Ovary (tissue), 3 donors: ENCODE measurements at regions not wholly inside any gene's neighbourhood (a gene's known extent, or its start where the extent isn't known, plus 50 kb on each side); places are given as distances from the start of the nearest gene placed in this dataset.

Experiments
- EP300 ChIP-seq: sonication (generic); formaldehyde crosslinking; IDR thresholded peaks from one replicate; pipeline ENCODE4 v1.6.1; 2017; ENCODE audit warnings: antibody characterized with exemption
- POLR2A ChIP-seq: fragments of 450-650 bp; IDR thresholded peaks from one replicate; pipeline ENCODE4 v1.6.1; 2017; ENCODE audit warnings: antibody characterized with exemption, mild to moderate bottlenecking, moderate library complexity
- TF ChIP-seq, protein P1 (sequence below), 3 donors: fragments of 450-650 bp in 2 of 3; fragments of 200-600 bp in 1 of 3; IDR thresholded peaks; one replicate each; pipeline versions ENCODE4 v1.5.1 to v1.8.0; 2016 to 2022; ENCODE audit warnings: antibody characterized with exemption in 3 of 3, mild to moderate bottlenecking in 1 of 3
- donor health status: DM: no; HTN: no; CAD: no.

DNA sequence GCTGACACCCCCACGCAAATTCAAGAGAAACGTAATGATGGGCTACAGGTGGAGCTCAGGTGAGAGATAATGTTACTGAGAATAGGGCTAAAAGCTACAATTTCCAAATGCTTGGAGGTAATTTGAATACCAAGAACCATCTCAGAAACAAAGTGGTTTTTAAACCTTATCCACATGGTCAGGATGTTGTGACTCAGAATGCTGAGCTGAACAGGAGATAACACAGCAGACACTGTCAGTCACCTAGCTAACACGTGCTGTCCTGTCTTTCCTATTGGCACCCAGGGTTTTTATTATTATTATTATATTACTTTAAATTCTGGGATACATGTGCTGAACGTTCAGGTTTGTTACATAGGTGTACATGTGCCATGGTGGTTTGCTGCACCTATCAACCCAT is 233.0 kb upstream of the MAF start:
- TF ChIP-seq, protein P1, sequence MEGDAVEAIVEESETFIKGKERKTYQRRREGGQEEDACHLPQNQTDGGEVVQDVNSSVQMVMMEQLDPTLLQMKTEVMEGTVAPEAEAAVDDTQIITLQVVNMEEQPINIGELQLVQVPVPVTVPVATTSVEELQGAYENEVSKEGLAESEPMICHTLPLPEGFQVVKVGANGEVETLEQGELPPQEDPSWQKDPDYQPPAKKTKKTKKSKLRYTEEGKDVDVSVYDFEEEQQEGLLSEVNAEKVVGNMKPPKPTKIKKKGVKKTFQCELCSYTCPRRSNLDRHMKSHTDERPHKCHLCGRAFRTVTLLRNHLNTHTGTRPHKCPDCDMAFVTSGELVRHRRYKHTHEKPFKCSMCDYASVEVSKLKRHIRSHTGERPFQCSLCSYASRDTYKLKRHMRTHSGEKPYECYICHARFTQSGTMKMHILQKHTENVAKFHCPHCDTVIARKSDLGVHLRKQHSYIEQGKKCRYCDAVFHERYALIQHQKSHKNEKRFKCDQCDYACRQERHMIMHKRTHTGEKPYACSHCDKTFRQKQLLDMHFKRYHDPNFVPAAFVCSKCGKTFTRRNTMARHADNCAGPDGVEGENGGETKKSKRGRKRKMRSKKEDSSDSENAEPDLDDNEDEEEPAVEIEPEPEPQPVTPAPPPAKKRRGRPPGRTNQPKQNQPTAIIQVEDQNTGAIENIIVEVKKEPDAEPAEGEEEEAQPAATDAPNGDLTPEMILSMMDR (IDR thresholded peaks at IDR 0.05) = no peak
- TF ChIP-seq EP300 = no peak
- TF ChIP-seq POLR2A = no peak
